Prostate gland (tissue), 2 donors: ENCODE measurements at regions not wholly inside any gene's neighbourhood (a gene's known extent, or its start where the extent isn't known, plus 50 kb on each side); places are given as distances from the start of the nearest gene placed in this dataset.

ENCODE experiments used
- CTCF ChIP-seq, 4 experiments: fragments of 200-600 bp in 2 of 4; fragments of 450-650 bp in 2 of 4; sonication (generic) in 2 of 4; IDR thresholded peaks; 1 replicate in 3 of 4; 2 replicates in 1 of 4; pipeline ENCODE4 v1.5.1; 2016 to 2019; ENCODE audit warnings: antibody characterized with exemption in 4 of 4, mild to moderate bottlenecking in 2 of 4, moderate library complexity in 2 of 4
- POLR2A ChIP-seq: fragments of 450-650 bp; IDR thresholded peaks from one replicate; pipeline ENCODE4 v1.6.1; 2016; ENCODE audit warnings: antibody characterized with exemption, mild to moderate bottlenecking

- TF ChIP-seq CTCF (IDR thresholded peaks at IDR 0.05) = no peak
- no peak for TF ChIP-seq POLR2A
These were observed 457.6 kb upstream of the KLF6 start for GRCh38 chr10:4242561-4243035.
